ENCODE measurements at regions not wholly inside any gene's neighbourhood (a gene's known extent, or its start where the extent isn't known, plus 50 kb on each side); places are given as distances from the start of the nearest gene placed in this dataset.

DNA sequence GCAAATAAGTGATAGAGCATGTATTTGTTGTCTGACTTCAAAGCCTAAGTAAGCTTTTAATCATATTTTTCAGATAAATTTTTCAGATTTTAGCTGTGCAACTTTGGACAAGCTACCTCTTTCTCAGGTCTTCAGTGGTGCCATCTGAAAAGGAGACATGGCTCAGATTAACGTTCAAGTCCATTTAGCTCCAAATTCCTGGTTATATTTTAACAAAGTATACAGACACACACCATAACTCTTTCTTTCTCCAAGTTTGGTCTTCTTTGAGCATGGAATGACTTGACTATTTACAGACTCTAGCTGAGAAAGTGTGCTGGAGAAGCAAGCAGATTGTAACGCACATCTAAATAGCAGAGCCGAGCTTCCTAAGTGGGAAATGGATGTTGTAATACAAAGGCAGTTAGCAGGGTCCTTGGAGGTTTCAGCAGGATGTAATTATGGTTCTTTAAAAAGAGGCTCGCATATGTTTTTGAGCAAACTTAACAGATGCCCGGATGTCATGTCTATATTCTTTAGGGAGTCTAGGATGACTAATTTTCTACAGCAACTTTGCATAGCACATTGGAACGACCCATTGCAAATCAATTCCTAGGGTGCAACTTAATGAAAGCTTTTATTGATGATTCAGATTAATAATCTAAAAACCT lies 128.1 kb upstream of the E2F8 start:
- TF ChIP-seq, protein P1, sequence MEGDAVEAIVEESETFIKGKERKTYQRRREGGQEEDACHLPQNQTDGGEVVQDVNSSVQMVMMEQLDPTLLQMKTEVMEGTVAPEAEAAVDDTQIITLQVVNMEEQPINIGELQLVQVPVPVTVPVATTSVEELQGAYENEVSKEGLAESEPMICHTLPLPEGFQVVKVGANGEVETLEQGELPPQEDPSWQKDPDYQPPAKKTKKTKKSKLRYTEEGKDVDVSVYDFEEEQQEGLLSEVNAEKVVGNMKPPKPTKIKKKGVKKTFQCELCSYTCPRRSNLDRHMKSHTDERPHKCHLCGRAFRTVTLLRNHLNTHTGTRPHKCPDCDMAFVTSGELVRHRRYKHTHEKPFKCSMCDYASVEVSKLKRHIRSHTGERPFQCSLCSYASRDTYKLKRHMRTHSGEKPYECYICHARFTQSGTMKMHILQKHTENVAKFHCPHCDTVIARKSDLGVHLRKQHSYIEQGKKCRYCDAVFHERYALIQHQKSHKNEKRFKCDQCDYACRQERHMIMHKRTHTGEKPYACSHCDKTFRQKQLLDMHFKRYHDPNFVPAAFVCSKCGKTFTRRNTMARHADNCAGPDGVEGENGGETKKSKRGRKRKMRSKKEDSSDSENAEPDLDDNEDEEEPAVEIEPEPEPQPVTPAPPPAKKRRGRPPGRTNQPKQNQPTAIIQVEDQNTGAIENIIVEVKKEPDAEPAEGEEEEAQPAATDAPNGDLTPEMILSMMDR (IDR thresholded peaks at IDR 0.05): no peak
- no peak for TF ChIP-seq POLR2A (IDR thresholded peaks at IDR 0.05)
